D721Med (cell line): ENCODE measurements at regions not wholly inside any gene's neighbourhood (a gene's known extent, or its start where the extent isn't known, plus 50 kb on each side); places are given as distances from the start of the nearest gene placed in this dataset.

Source experiments
- DNase-seq: peaks from one replicate; pipeline ENCODE4 v3.0.0; 2011; ENCODE audit warnings: low spot score; ENCODE audit not compliant: insufficient read length
- FAIRE-seq: peaks from 2 replicates; lab custom pipeline; 2011; peaks lifted over from hg19 to GRCh38; lab: Jason Lieb, UNC
- CTCF ChIP-seq: IDR thresholded peaks from 2 replicates; pipeline ENCODE4 v1.5.1; 2012; ENCODE audit warnings: mild to moderate bottlenecking, control low read depth; ENCODE audit not compliant: insufficient read depth; ENCODE audit errors: missing control alignments

- FAIRE-seq (no peak), DNase-seq (no peak)
- no peak for TF ChIP-seq CTCF
These were observed 623.2 kb downstream of the CDH8 start for GRCh38 chr16:61413021-61413420.

GRCh38 chr16:61412562-61412961 lies 623.7 kb downstream of the CDH8 start:
- DNase-seq, result no peak
- FAIRE-seq, result no peak
- no peak for TF ChIP-seq CTCF

DNA sequence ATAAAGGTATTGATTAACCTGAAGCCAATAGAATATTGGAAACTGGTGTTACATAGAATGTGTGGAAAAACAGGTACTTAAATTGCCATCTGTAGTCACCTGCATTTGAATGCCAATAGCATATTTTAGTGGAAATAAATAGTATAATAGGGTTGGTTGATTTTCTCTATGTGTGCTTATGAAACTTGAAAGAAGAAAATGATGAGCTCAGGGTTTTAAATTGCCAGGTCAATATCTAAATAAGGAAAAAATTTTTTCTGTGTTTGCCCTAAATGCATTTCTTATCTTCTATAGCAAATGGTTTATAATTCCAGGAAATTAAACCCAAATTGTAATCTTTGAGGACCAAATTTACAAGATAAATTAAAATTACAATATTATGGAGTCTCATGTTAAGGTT lies 626.6 kb downstream of the CDH8 start:
- no peak for TF ChIP-seq CTCF
- FAIRE-seq, result no peak
- DNase-seq, result no peak

- FAIRE-seq (no peak), DNase-seq (no peak)
- no peak for TF ChIP-seq CTCF
These were observed 632.9 kb downstream of the CDH8 start for GRCh38 chr16:61403386-61403785.

DNA sequence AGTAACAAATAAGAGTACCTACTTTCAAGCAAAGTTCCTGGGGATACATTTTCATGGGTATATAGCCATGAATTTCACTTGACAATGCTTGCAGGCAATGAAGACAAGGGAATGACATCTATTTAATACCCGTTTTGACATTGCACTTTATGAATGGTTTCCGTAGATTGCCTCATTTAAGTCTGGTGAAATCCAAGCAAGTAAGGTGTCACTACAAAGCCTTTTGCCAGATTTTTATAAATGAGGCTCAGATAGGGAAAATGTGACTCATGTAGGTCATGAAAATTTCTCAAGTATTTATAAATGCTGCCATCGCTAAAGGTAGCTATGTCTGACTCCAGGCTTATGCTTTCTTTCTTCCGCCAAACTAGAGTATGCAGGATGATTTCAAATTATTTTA lies 644.3 kb downstream of the CDH8 start:
- no peak for TF ChIP-seq CTCF
- FAIRE-seq (no peak), DNase-seq (no peak)

GRCh38 chr16:61390965-61391637 lies 645.1 kb downstream of the CDH8 start:
- no peak for TF ChIP-seq CTCF
- DNase-seq (no peak), FAIRE-seq (no peak)

DNA sequence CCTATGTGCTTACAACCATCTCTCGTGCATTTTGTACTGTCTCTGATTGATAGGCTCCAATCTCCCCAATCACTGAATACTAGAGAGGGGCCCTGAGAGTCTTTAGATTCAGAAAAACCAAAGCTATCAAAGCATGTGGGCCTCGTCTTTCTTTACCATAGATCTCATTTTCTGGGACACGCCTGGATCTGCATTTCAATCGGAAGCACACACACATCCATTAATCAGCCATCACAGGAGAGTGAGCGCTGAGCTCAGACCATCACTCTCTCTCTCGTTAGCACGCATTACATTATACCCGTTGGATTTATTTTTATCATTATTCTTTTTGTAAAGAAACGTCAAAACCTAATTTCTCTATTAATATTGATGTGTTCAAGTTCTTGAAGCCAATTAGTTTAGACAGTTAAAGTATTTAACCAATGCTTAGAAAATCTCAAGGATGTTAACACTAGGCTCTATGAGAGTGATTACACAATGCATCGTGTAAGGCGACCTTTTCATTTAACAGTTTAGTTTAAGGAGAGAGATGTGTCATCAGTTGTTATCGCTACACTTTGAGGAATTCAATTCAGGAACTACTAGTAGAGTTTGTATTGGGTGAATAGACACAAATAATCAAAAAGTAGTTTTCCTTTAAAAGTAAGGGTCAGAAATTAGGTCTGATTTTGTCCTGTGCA lies 650.7 kb downstream of the CDH8 start:
- DNase-seq, result no peak
- FAIRE-seq, result no peak
- TF ChIP-seq CTCF, result no peak
